GM06990 (cell line): ENCODE measurements at regions not wholly inside any gene's neighbourhood (a gene's known extent, or its start where the extent isn't known, plus 50 kb on each side); places are given as distances from the start of the nearest gene placed in this dataset.
"Not testable (repeated sequence)": the region's sequence is repeated elsewhere in the genome, so short reads cannot be mapped to it uniquely, and the experiment has no call there.

Source experiments
- DNase-seq: peaks from one replicate; pipeline ENCODE4 v3.0.0-alpha.2; 2011; ENCODE audit not compliant: insufficient read length; ENCODE audit errors: extremely low read depth
- H3K27me3 ChIP-seq: replicated peaks from 2 replicates; pipeline ENCODE4 v1.6.0; 2011; ENCODE audit warnings: low read length; ENCODE audit not compliant: control insufficient read depth, insufficient read depth
- H3K36me3 ChIP-seq: 2 replicates; pipeline ENCODE4 v1.5.1; 2011; ENCODE audit warnings: low read length; ENCODE audit not compliant: control insufficient read depth, insufficient read depth
- H3K4me3 ChIP-seq: replicated peaks from 2 replicates; pipeline ENCODE4 v1.5.1; 2011; ENCODE audit warnings: low read depth, mild to moderate bottlenecking, control low read depth, low read length
- TF ChIP-seq, protein P1 (sequence below): IDR thresholded peaks from 2 replicates; pipeline ENCODE4 v1.5.1; 2011; ENCODE audit warnings: low read length, control low read depth, mild to moderate bottlenecking, inconsistent platforms; ENCODE audit not compliant: insufficient read depth, poor library complexity, severe bottlenecking

- TF ChIP-seq, protein P1, sequence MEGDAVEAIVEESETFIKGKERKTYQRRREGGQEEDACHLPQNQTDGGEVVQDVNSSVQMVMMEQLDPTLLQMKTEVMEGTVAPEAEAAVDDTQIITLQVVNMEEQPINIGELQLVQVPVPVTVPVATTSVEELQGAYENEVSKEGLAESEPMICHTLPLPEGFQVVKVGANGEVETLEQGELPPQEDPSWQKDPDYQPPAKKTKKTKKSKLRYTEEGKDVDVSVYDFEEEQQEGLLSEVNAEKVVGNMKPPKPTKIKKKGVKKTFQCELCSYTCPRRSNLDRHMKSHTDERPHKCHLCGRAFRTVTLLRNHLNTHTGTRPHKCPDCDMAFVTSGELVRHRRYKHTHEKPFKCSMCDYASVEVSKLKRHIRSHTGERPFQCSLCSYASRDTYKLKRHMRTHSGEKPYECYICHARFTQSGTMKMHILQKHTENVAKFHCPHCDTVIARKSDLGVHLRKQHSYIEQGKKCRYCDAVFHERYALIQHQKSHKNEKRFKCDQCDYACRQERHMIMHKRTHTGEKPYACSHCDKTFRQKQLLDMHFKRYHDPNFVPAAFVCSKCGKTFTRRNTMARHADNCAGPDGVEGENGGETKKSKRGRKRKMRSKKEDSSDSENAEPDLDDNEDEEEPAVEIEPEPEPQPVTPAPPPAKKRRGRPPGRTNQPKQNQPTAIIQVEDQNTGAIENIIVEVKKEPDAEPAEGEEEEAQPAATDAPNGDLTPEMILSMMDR: no peak
- no peak for DNase-seq
- no peaks in the 10 kb centered on the region for H3K36me3 ChIP-seq
- H3K27me3 ChIP-seq: no peaks in the 10 kb centered on the region
- H3K4me3 ChIP-seq: no peak overlapping the region
Observed at GRCh38 chr6:20335872-20336271, 65.8 kb upstream of the E2F3 start.

DNA sequence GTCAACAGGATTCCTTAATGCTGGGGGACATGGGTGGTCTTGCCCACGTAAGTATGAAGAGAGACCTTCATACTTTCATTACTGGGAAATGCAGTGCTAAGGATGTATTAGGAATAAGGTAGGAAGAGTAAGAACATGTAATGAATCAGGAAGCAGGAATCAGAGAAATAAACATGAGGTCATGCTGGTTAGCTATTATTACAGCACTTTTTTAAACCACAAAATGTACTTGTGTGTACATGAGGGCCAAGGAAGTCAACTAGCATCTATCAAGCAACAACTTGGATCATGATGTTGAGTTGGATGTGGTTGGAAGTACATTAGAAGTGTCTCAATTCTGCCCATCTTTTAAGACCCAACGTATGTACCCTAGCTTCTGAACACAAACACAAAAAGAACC lies 63.5 kb upstream of the E2F3 start:
- Histone ChIP-seq H3K36me3 (no peaks in the 10 kb centered on the region), H3K27me3 (no peaks in the 10 kb centered on the region), H3K4me3 (no peak overlapping the region)
- DNase-seq: no peak
- TF ChIP-seq, protein P1: no peak

- Histone ChIP-seq H3K36me3 (no peaks in the 10 kb centered on the region), H3K4me3 (no peak overlapping the region), H3K27me3 (no peaks in the 10 kb centered on the region; the same call in 1 of the 2 replicates)
- DNase-seq: no peak
- TF ChIP-seq, protein P1: no peak
Observed at GRCh38 chr6:20340068-20340848, 61.4 kb upstream of the E2F3 start.

- Histone ChIP-seq H3K36me3 (no peaks in the 10 kb centered on the region), H3K27me3 (no peaks in the 10 kb centered on the region; the same call in 1 of the 2 replicates), H3K4me3 (no peak overlapping the region)
- TF ChIP-seq, protein P1: no peak
- no peak for DNase-seq
Observed at GRCh38 chr6:20341096-20341495, 60.6 kb upstream of the E2F3 start.

DNA sequence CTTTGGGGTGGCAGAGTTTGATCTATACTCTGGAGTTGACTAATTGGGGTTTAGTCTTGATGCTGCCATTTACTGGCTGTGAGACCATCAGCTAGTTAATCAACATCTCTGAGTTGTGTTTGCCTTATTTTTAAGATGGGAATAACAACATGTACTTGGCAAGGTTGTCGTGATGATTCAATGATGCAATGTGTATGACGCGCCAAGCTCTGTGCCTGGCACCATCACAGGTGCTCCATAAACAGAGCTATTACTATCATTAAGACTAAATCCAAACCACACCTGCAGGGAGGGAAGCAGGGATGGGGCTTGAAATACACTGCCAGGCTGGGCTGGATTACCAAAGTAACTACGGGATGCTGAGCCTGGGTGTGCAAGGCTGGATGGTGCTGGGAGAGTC lies 60.1 kb upstream of the E2F3 start:
- TF ChIP-seq, protein P1: no peak
- H3K27me3 ChIP-seq: no peaks in the 10 kb centered on the region; the same call in 1 of the 2 replicates
- no peak overlapping the region for H3K4me3 ChIP-seq
- DNase-seq: no peak
- H3K36me3 ChIP-seq: no peaks in the 10 kb centered on the region

- not testable (repeated sequence) for H3K27me3 ChIP-seq, H3K36me3 ChIP-seq, H3K4me3 ChIP-seq, DNase-seq
Observed at GRCh38 chr6:20346948-20347347, 54.7 kb upstream of the E2F3 start.
